Memory B cell (primary cell): ENCODE measurements at regions not wholly inside any gene's neighbourhood (a gene's known extent, or its start where the extent isn't known, plus 50 kb on each side); places are given as distances from the start of the nearest gene placed in this dataset.

ENCODE experiments used
- ATAC-seq: fragments of 150-1000 bp; cut with Tn5 transposase; 2 replicates; pipeline ENCODE4 v1.10.0; 2021; ENCODE audit warnings: low read depth, mild to moderate bottlenecking, moderate library complexity
- DNase-seq, 2 donors: peaks; one replicate each; pipeline ENCODE4 v3.0.0; 2022; ENCODE audit warnings: low spot score in 2 of 2
- H3K27ac Mint-ChIP-seq: one replicate; pipeline ENCODE4 v1.8.0; 2022; ENCODE audit warnings: mild to moderate bottlenecking, moderate library complexity, mixed read lengths
- H3K27me3 Mint-ChIP-seq: one replicate; pipeline ENCODE4 v1.8.0; 2022; ENCODE audit warnings: mixed read lengths
- H3K36me3 Mint-ChIP-seq: one replicate; pipeline ENCODE4 v1.8.0; 2022; ENCODE audit warnings: mild to moderate bottlenecking, mixed read lengths
- H3K4me1 Mint-ChIP-seq: one replicate; pipeline ENCODE4 v1.8.0; 2022; ENCODE audit warnings: mixed read lengths
- H3K4me3 Mint-ChIP-seq: one replicate; pipeline ENCODE4 v1.8.0; 2022; ENCODE audit warnings: mild to moderate bottlenecking, moderate library complexity, mixed read lengths
- H3K9me3 Mint-ChIP-seq: one replicate; pipeline ENCODE4 v1.8.0; 2022; ENCODE audit warnings: mixed read lengths

DNA sequence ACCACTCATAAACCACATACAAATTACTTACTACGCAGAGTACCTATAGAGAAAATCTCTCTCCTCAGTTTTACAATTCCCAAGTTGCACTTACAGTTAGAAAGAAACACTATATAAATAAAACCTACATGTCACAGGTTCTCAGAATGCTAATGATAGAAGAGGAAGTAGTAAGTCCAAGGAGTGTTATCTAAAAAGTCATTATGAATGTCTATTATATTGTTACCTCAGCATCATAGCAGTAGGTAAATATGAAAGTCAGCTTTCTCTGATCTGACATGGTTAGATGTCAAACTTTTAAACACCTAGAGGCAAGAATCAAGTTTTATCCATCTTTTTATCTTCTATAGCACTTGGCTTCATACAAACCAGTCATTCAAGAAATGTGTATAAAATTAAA, 163.2 kb upstream of the FAM241A start:
- DNase-seq (no peak), ATAC-seq (no peak)
- peaks cover 11% of the 10 kb centered on the region for H3K27me3 Mint-ChIP-seq
- H3K9me3 Mint-ChIP-seq = no peaks in the 10 kb centered on the region
- H3K36me3 Mint-ChIP-seq = no peaks in the 10 kb centered on the region
- H3K4me1 Mint-ChIP-seq = no peaks in the 10 kb centered on the region
- no peak overlapping the region for H3K27ac Mint-ChIP-seq
- no peak overlapping the region for H3K4me3 Mint-ChIP-seq

DNA sequence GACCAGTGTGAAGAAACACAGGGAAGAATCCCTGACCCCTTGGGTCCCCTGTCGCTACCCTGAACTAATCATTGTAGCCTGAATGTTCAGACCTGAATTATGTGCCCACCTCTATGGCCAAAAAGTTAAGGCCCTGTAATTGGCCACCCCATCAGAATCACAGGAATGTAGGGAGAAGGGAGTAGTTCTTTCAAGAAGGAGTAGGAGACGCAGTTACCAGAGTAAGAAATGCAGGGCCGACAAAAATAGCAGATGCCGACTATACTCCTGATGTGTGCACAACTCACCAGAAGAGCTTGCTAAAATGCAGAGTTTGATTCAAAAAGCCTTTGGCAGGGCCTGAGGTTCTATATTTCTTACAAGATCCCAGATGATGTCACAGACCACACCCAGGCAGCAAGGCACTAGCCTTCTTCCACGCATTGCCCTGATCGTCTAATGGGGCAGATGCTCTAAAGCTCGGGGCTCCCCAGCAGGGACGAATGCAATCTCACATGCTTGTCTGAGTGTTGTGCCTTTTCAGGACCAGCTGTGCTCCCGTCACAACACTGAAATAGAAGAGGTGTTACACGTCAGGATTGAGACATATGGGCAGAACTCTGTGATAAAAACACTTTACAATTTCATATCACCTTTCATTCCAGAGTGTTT, 161.0 kb upstream of the FAM241A start:
- Mint-ChIP-seq H3K9me3 (no peaks in the 10 kb centered on the region), H3K4me3 (no peak overlapping the region), H3K27ac (no peak overlapping the region), H3K4me1 (no peaks in the 10 kb centered on the region), H3K27me3 (peaks cover 8% of the 10 kb centered on the region), H3K36me3 (no peaks in the 10 kb centered on the region)
- DNase-seq (no peak), ATAC-seq (no peak)

DNA sequence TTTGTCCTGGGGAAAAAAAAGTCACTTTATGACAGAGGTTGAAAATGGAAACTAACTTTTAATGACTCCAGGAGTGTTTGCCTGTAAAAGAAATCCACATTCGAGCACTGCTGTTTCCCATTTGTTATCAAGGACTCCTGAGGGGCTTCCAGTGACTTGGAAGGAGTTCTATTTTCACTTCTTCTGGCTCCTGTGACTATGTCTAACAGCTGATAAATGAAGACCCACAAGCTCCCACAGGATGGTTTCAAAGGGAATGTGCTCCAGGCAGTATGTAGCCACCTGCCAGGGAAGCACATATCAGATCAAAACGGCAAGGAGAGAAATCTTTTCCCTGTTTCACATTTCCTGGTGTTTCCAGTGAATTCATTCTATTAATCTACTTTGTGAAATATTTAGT, 159.8 kb upstream of the FAM241A start:
- H3K4me1 Mint-ChIP-seq = no peaks in the 10 kb centered on the region
- H3K27me3 Mint-ChIP-seq = peaks cover 8% of the 10 kb centered on the region
- no peaks in the 10 kb centered on the region for H3K9me3 Mint-ChIP-seq
- H3K36me3 Mint-ChIP-seq = no peaks in the 10 kb centered on the region
- DNase-seq (no peak), ATAC-seq (no peak)
- H3K27ac Mint-ChIP-seq = no peak overlapping the region
- H3K4me3 Mint-ChIP-seq = no peak overlapping the region

DNA sequence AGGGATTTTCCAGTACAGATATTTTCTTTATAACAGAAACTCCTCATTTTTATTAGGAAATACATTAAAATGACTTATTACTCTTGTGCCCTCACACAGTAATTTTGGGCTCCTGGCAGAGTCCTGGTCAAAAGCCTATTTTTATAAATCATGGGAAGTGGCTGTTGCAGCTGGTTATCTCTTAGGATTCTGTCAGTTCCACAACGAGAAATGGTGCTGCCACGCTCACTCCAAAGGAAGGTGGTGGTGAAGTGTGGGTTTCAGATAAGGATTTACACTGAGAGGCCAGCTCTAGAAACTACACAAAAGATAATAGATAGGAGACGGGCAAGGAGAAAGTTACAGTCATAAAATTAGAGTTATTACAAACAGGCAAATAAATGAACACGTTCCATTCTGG, 159.2 kb upstream of the FAM241A start:
- H3K27me3 Mint-ChIP-seq = peaks cover 8% of the 10 kb centered on the region
- H3K9me3 Mint-ChIP-seq = no peaks in the 10 kb centered on the region
- H3K4me1 Mint-ChIP-seq = peaks cover 3% of the 10 kb centered on the region
- no peak overlapping the region for H3K27ac Mint-ChIP-seq
- H3K4me3 Mint-ChIP-seq = no peak overlapping the region
- H3K36me3 Mint-ChIP-seq = no peaks in the 10 kb centered on the region
- ATAC-seq = no peak
- DNase-seq = no peak

DNA sequence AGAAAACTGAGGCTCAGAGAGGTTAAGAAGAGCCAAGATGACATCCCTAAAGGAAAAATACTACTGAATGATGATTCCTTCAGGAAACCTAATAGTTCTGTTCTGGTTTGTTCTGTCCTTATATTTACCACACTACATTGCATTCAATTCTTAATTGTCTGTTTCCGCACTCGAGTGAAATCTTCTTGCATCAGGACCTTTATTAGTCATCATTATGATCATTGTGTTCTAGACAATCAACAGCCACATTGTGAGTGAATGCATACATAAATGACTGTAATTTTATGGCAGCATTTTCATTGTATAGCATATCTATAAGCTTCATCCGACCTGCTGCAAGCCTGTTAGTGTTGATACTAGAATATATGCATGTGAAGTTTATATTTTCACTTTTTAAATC, 156.7 kb upstream of the FAM241A start:
- ATAC-seq = no peak
- Mint-ChIP-seq H3K27ac (no peak overlapping the region), H3K4me3 (no peak overlapping the region), H3K36me3 (no peaks in the 10 kb centered on the region), H3K27me3 (peaks cover 10% of the 10 kb centered on the region), H3K4me1 (peaks cover 10% of the 10 kb centered on the region), H3K9me3 (no peaks in the 10 kb centered on the region)
- DNase-seq = no peak

DNA sequence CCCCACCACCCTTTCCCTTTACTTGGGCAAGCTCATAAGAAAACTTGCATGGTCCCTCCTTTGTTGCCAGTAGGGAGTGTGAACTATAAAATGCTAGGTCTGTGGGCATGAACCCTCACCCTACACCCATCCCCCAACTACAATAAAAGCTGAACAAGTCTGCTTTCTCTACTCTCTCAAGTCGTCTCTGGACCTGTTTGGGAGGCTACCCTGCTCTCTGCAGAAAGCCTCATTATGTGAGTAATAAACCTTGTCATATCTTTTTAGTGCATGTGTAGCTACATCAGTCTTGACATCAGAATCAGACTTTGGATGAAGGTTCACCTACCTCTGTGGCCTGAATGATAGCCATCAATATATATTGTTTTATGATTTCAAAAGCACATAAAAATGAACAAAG, 155.4 kb upstream of the FAM241A start:
- ATAC-seq (no peak), DNase-seq (no peak)
- H3K4me3 Mint-ChIP-seq = no peak overlapping the region
- no peaks in the 10 kb centered on the region for H3K36me3 Mint-ChIP-seq
- peaks cover 10% of the 10 kb centered on the region for H3K4me1 Mint-ChIP-seq
- H3K27me3 Mint-ChIP-seq = peaks cover 8% of the 10 kb centered on the region
- H3K9me3 Mint-ChIP-seq = no peaks in the 10 kb centered on the region
- H3K27ac Mint-ChIP-seq = no peak overlapping the region

DNA sequence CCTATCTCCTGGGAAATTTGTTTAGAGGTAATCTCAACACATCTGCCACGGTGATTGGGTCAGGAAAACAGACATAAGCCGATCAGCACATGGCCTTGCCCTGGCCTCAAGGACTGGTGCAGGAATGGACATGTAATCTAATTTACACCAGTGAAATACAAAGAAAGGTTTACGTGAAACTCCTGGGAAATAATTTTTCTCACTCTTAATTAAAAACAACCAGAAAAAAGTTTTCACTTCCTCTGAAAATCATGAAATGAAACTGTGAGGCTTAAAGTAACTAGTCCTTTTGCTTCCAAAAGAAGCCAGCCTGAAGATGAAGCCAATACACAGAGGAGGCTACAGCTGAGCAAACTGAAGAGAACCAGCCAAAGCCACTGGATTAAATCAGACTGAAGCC, 154.1 kb upstream of the FAM241A start:
- Mint-ChIP-seq H3K4me3 (peak overlapping the region; percentile 22), H3K36me3 (no peaks in the 10 kb centered on the region), H3K4me1 (peaks cover 10% of the 10 kb centered on the region), H3K27ac (peak overlapping the region; percentile 75), H3K9me3 (no peaks in the 10 kb centered on the region), H3K27me3 (peaks cover 5% of the 10 kb centered on the region)
- peak in 1 of 2 donors; percentile 2 for DNase-seq
- peak; percentile 65 for ATAC-seq

DNA sequence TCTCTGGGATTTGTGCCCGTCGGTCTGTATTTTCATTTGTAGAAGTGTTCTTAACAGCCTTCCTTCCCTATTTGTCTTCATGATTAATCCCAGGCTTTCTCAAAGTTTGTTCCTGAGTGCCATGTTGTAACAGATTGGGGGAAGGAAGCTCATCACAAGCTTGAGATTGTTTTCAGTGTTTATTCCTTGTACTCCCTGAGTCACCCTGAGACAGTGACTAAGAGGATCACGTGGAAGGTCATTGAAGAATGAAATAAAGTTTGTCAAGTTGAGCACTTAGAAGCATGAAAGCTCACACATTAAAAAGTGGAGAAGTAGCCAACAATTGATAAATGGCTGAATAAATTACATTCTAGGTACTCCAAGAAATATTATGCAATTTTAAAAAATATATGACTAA, 153.5 kb upstream of the FAM241A start:
- Mint-ChIP-seq H3K4me3 (no peak overlapping the region), H3K27me3 (peaks cover 5% of the 10 kb centered on the region), H3K27ac (no peak overlapping the region), H3K4me1 (peaks cover 10% of the 10 kb centered on the region), H3K9me3 (no peaks in the 10 kb centered on the region), H3K36me3 (no peaks in the 10 kb centered on the region)
- DNase-seq (no peak), ATAC-seq (no peak)

DNA sequence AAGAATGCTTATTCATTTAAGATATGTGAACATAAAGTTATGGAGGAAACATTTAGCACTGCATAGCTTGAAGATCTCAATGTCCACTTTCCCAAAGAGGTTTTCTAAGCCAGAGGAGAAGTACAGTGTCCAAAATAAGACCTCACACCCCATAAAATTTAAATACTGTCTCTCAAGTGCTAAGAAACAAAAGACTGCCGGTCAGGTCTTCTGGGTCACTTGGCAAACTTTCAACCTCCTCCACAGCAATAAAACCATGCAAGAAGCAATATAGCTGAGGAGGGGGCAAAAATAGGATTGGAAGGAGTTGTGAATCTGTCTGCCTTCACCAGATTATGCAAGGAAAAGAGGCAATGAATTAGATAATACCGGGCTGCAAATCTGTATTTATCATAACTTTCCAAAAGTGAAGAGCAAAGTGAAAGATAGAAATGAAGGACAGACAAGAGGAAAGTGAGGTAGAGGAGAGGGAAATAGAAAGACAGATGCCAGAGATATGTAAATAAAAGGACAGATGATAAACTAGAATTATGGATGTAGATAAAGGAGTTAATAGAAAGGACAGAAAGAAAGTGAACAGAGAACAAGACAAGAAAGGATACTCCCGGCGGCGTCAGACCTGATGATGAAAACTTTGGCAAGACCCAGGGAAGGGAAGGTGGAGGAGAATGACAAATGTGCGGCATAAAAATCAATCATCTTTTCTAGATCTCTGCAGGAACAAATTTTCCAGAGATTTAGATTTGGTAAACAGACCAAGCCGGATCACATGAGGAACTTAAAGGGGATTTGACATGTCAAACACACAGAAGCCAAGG, 152.7 kb upstream of the FAM241A start:
- H3K4me3 Mint-ChIP-seq = no peak overlapping the region
- H3K27ac Mint-ChIP-seq = no peak overlapping the region
- H3K36me3 Mint-ChIP-seq = no peaks in the 10 kb centered on the region
- peaks cover 10% of the 10 kb centered on the region for H3K4me1 Mint-ChIP-seq
- peaks cover 5% of the 10 kb centered on the region for H3K27me3 Mint-ChIP-seq
- H3K9me3 Mint-ChIP-seq = no peaks in the 10 kb centered on the region
- ATAC-seq = no peak
- DNase-seq = no peak

DNA sequence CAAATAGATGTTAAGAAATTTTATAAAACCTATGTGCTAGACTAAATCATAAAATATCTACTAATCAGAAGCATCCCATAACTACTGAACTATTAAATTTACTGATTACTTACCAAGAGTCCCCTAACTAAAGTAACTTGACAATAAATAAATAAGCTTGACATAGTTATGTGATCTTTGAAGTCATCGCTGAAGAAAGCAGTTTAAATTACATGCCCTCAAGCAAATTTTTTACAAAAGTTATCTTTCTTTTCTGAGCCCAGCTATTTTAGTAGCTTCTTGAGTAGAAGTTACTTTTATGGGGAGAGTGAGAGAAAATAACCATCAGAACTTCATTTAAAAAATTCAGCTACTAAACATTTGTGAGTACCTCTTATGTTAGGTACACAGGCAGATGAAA, 150.9 kb upstream of the FAM241A start:
- H3K4me1 Mint-ChIP-seq = peaks cover 10% of the 10 kb centered on the region
- no peak overlapping the region for H3K27ac Mint-ChIP-seq
- peaks cover 2% of the 10 kb centered on the region for H3K9me3 Mint-ChIP-seq
- ATAC-seq (no peak), DNase-seq (no peak)
- H3K4me3 Mint-ChIP-seq = no peak overlapping the region
- peaks cover 2% of the 10 kb centered on the region for H3K36me3 Mint-ChIP-seq
- peaks cover 9% of the 10 kb centered on the region for H3K27me3 Mint-ChIP-seq

DNA sequence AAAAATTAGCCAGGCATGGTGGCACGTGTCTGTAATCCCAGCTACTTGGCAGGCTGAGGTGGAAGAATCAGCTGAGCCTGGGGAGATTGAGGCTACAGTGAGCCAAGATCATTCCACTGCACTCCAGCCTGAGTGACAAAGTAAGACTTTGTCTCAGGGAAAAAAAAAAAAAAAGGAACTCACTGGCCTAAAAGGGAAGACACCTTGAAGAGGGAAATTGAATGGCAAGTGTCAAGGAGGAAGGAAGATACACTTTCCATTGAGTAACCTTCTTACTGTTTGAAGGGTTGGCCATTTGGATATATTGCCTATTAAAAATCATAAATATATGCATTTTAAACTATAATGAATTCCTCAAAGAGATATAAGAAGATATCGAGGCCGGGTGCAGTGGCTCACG, 147.5 kb upstream of the FAM241A start:
- Mint-ChIP-seq H3K36me3 (peaks cover 2% of the 10 kb centered on the region), H3K4me1 (no peaks in the 10 kb centered on the region), H3K9me3 (peaks cover 2% of the 10 kb centered on the region), H3K27ac (no peak overlapping the region), H3K27me3 (peaks cover 7% of the 10 kb centered on the region), H3K4me3 (no peak overlapping the region)
- ATAC-seq = no peak
- no peak for DNase-seq

DNA sequence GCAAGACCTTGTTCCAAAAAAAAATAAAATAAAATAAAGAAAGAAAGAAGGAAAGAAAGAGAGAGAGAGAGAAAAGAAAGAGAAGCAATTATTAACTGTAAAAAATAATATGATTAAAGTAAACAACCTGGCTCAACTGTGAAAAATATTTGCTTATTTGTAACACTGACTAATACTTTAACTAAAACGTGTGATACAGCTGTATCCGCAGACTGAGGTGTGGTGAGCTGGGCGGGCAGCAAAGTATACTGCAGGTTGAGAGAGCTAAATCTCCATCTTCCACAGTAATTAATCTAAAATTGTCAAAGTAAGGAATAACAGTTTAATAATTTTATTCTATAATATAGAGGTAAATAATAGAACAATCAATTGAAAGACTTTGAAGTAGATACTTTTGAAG, 145.5 kb upstream of the FAM241A start:
- Mint-ChIP-seq H3K4me1 (no peaks in the 10 kb centered on the region), H3K4me3 (no peak overlapping the region), H3K27me3 (peaks cover 3% of the 10 kb centered on the region), H3K27ac (no peak overlapping the region), H3K9me3 (peaks cover 2% of the 10 kb centered on the region), H3K36me3 (peaks cover 2% of the 10 kb centered on the region)
- DNase-seq (no peak), ATAC-seq (no peak)

DNA sequence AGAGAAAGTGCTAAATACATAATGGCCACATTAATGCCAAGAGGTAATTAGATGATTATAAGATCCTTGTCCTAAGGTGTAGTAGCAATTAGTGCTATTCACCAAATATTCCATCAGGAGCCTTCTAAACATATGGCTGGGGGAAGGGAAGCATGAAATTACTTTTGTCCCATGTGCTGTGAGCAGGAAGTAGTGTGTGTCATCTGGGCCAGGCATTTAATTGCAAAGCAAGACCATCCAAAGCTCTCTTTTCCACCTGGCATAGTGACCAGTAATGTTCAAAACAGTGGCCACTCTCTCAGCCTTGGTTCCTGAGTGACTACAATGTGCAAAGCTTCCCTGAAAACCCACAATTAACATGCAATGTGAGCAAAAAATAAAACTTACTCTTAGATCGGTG, 144.2 kb upstream of the FAM241A start:
- Mint-ChIP-seq H3K9me3 (peaks cover 2% of the 10 kb centered on the region), H3K4me3 (no peak overlapping the region), H3K27ac (no peak overlapping the region), H3K36me3 (peaks cover 2% of the 10 kb centered on the region), H3K27me3 (peaks cover 3% of the 10 kb centered on the region), H3K4me1 (no peaks in the 10 kb centered on the region)
- DNase-seq (no peak), ATAC-seq (no peak)

DNA sequence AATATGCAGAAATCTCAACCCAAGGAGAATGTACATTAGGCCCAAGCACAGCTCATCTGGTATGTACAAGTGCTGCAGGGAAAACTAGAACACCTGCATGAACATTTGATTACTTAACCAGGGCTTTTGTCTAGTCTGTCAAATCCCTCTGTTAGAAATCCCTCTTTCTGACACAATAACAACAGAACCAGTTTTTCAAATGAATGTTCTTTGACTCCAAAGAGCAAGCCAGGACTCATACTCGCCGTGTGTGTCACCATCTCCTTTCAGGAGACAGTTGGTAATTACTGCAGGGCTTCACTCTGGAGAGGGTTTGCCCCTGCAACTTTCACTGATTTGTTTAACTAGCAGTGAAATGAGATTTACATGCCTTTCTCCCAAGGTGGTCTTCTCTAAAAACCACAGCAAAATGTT, 143.0 kb upstream of the FAM241A start:
- no peak for ATAC-seq
- Mint-ChIP-seq H3K9me3 (peaks cover 2% of the 10 kb centered on the region), H3K27ac (no peak overlapping the region), H3K4me1 (no peaks in the 10 kb centered on the region), H3K36me3 (peaks cover 2% of the 10 kb centered on the region), H3K27me3 (peaks cover 3% of the 10 kb centered on the region), H3K4me3 (no peak overlapping the region)
- DNase-seq = no peak
